CD4-positive, alpha-beta T cell treated with Interleukin-12 subunit alpha and Interleukin-12 subunit beta, for 1 hour (primary cell): ENCODE measurements at regions not wholly inside any gene's neighbourhood (a gene's known extent, or its start where the extent isn't known, plus 50 kb on each side); places are given as distances from the start of the nearest gene placed in this dataset.

Source experiments
- DNase-seq: peaks from one replicate; pipeline ENCODE4 v3.0.0-alpha.2; 2020

DNA sequence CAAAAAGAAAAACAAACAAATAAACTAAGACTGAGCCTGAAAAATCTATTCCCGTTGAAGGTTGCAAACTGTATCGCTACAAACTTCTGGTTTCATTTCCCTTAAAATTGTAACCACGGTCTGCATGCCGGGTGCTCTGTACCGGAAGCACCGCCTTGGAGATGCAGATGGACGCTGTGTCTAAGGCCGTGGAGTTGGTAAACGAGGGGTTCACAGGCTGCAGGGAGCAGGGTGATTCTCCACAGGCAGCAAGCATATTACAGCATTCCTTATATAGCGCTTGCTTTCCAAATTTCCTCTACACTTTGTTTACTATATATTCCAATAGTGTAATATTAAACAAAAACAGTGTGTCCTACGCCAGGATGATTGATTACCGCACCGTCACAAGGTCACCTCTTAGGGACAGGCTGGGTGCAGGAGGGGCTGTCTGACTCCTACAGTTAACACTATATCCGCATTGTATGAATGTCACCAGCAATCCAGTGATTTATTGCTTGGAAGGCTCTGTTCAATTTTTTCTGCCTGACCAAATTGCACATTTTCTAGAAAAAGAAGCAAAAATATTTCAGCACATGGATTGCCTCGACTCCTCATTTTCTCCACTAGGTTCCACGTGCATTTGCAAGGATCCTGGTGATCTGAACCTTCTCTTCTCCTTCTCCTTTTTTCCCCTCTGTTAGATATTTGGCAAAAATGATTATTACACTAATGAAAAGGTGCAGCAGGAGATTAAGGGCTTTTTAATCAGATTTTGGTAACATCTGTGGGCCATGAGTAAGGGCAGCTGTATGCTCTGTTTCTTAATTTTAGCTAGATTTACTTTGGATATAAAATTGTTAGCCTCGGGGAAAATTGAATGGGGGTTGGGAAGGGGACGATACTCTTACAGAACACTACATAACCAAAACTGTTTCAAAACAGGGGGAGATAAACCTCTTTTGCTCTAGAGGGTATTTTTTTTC, 325.8 kb upstream of the MGMT start:
- DNase-seq: no peak

- DNase-seq: no peak
Measured at GRCh38 chr10:129151281-129151680, 315.8 kb upstream of the MGMT start.

DNA sequence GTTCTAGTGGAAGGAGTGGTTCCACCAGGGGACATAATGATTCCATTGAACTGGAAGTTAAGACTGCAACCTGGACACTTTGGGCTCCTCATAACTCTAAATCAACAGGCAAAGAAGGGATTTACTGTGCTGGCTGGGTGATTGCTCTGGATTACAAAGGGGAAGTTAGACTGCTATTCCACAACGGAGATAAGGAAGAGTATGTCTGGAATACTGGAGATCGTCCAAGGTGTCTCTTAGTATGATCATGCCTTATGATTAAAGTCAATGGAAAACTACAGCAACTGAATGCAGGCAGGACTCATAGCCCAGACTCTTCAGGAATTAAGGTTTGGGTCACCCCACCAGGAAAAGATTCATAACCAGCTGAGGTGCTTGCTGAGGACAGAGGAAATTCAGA, 310.6 kb upstream of the MGMT start:
- no peak for DNase-seq

GRCh38 chr10:129157185-129157584, 309.9 kb upstream of the MGMT start:
- no peak for DNase-seq

GRCh38 chr10:129161150-129161549, 305.9 kb upstream of the MGMT start:
- no peak for DNase-seq

GRCh38 chr10:129163531-129163930, 303.5 kb upstream of the MGMT start:
- no peak for DNase-seq

GRCh38 chr10:129165076-129165720, 301.8 kb upstream of the MGMT start:
- DNase-seq: no peak

GRCh38 chr10:129165770-129166169, 301.3 kb upstream of the MGMT start:
- no peak for DNase-seq

GRCh38 chr10:129168660-129169059, 298.4 kb upstream of the MGMT start:
- no peak for DNase-seq

GRCh38 chr10:129169115-129169514, 297.9 kb upstream of the MGMT start:
- DNase-seq: no peak

GRCh38 chr10:129170812-129171211, 296.2 kb upstream of the MGMT start:
- no peak for DNase-seq

- no peak for DNase-seq
Measured at GRCh38 chr10:129171812-129172211, 295.2 kb upstream of the MGMT start.

DNA sequence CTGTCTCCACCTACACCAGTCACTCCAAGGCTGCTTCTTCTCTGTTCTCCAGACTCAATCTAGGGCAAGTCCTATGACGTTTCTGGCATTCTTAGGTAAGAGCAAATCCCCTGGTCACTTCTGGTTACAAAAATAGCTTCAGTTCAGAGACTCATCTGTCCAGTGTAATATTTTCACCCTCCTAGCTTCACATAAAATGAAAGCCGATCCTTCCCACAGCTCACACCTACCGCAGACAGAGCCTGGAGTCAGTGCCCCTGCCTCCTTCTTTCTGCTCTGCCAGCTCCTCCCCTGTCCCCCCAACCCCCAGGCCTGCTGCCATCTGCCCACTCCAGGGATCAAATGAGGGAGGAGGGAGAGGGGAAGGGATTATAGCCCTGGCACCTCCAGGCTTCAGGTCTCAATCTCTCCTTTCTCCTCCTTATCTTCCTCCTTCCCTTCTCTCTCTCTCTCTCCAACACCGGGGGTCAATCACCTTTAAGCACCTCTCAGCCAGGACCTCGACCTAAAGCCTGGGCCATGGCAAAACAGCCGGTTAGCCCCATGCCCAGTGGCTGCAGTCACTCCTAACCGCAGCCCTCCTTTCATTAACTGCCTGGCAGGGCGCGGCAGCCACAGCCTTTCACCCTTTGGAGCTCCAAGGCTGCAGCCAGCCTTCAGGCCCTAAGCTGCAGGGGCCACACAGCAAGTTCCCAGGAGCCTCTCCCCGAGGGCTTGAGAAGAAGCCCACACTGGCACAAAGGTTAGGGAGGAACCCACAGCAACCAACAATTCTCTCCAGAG, 292.6 kb upstream of the MGMT start:
- DNase-seq: no peak

GRCh38 chr10:129179245-129179971, 287.6 kb upstream of the MGMT start:
- DNase-seq: no peak

DNA sequence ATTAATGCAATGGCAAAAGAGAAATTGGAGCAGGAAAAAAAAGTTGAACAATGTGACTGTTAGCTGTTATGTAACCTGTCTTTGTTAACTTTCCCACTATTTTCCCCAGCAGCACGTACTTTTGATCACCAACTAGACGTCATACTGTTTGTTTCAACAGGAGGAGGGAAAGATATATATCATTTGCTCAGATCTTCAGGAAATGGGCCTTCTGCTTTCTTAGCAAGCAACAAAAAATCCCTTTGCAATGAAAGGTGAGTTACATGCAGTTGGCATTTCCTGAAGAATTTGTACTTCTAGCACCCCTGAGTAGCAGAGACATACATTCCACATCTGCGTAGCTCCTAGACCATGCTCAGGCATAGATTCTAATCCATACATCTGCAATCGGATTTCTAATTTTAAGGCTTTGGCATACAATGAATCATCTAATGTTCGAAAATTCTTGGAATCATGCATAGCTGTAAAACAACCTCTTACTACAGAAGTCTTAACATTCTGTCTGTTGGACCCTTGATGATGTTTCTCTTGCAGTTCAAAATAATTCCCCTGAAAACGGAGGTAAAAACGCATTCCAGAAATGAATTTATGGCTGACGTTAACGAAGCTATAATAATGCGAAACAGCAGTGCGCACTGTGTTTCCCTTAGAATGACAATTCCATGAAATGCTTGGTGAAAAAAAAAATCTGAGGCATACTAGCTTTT, 286.9 kb upstream of the MGMT start:
- DNase-seq: no peak

- DNase-seq: no peak
Measured at GRCh38 chr10:129184196-129184595, 282.8 kb upstream of the MGMT start.

GRCh38 chr10:129187331-129187730, 279.7 kb upstream of the MGMT start:
- no peak for DNase-seq

- no peak for DNase-seq
Measured at GRCh38 chr10:129191797-129192196, 275.2 kb upstream of the MGMT start.

GRCh38 chr10:129192344-129193128, 274.5 kb upstream of the MGMT start:
- no peak for DNase-seq

DNA sequence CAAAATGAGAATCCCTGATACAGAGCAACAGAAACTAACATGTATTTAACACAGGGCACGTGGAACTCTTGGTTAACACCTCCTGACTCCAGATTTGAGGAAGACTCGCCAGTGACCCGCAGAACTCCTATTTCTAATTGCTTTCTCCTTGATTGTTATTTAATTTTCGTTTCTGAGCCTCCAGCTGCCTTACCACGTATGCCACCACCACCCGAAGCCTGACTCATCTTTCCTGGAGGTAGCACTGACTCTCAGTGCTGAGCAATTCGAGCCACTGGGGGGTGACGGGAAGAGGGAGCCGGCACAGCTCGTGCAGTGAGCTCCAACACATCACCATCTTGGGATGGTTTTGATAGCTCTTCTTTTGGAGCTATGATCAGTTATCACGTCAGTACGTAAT, 273.9 kb upstream of the MGMT start:
- DNase-seq: no peak

DNA sequence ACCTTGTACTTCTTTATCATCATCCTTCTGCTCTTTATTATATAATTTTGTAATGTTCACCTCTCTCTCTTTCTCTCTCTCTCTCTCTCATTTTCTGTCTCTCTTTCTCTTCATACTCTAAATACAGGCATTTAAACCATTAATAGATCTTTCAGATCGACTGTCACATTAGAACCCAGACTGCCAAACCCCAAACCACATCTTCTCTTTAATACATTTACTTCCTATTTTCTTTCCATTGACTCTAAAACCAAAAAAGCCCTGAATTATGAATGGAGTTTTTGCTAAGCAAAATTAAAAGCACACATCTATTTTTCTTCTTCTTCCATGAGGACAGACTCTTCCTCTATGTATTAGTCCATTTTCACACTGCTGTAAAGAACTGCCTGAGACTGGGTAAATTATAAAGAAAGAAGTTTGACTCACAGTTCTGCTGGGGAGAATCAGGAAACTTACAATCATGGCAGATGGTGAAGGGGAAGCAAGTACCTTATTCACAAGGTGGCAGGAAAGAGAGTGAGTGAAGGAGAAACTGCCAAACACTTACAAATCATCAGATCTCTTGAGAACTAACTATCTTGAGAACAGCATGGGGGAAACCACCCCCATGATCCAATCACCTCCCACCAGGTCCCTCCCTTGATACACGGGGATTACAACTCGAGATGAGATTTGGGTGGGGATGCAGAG, 272.7 kb upstream of the MGMT start:
- DNase-seq: no peak
